Lung (tissue), 11 donors: ENCODE measurements at regions not wholly inside any gene's neighbourhood (a gene's known extent, or its start where the extent isn't known, plus 50 kb on each side); places are given as distances from the start of the nearest gene placed in this dataset.
"Not testable (repeated sequence)": the region's sequence is repeated elsewhere in the genome, so short reads cannot be mapped to it uniquely, and the experiment has no call there.

Source experiments
- ATAC-seq: fragments of 200-7000 bp; cut with Tn5 transposase; one replicate; pipeline ENCODE4 v1.9.1; 2020; ENCODE audit warnings: moderate number of reproducible peaks; ENCODE audit not compliant: insufficient read depth, low FRiP score
- DNase-seq, 3 donors: peaks; one replicate each; pipeline ENCODE4 v3.0.0-alpha.2; 2013 to 2017
- H3K27ac ChIP-seq, 2 donors: one replicate each; pipeline ENCODE4 v1.5.1; 2013; ENCODE audit warnings: mild to moderate bottlenecking in 2 of 2, moderate library complexity in 2 of 2, control low read depth in 1 of 2, inconsistent platforms in 1 of 2, low read depth in 1 of 2, low read length in 1 of 2
- H3K27me3 ChIP-seq, 3 donors: one replicate each; pipeline ENCODE4 v1.5.1; 2013; ENCODE audit warnings: low read length in 2 of 3; ENCODE audit not compliant: control insufficient read depth in 3 of 3, insufficient read depth in 3 of 3
- H3K36me3 ChIP-seq, 4 donors: one replicate each; pipeline ENCODE4 v1.5.1; 2013; ENCODE audit warnings: low read length in 4 of 4, mild to moderate bottlenecking in 1 of 4, moderate library complexity in 1 of 4; ENCODE audit not compliant: control insufficient read depth in 4 of 4, insufficient read depth in 4 of 4
- H3K4me1 ChIP-seq, 5 donors: one replicate each; pipeline ENCODE4 v1.5.1; 2013; ENCODE audit warnings: low read length in 5 of 5, mild to moderate bottlenecking in 2 of 5, moderate library complexity in 1 of 5; ENCODE audit not compliant: control insufficient read depth in 5 of 5, insufficient read depth in 5 of 5
- H3K4me3 ChIP-seq: one replicate; pipeline ENCODE4 v1.5.1; 2013; ENCODE audit warnings: mild to moderate bottlenecking, control low read depth, moderate library complexity
- H3K9ac ChIP-seq, 2 donors: one replicate each; pipeline ENCODE4 v1.5.1; 2013; ENCODE audit warnings: low read length in 2 of 2, control low read depth in 1 of 2; ENCODE audit not compliant: insufficient read depth in 1 of 2
- H3K9me3 ChIP-seq, 4 donors: one replicate each; pipeline ENCODE4 v1.5.1; 2013; ENCODE audit warnings: low read length in 3 of 4, mild to moderate bottlenecking in 1 of 4, moderate library complexity in 1 of 4; ENCODE audit not compliant: control insufficient read depth in 4 of 4, insufficient read depth in 3 of 4
- WGBS, 2 donors: extraction: QIAGEN DNeasy Blood & Tissue Kit; methylation state at CpG; one replicate each; pipeline ENCODE4 v1.1.7; 2013; 5-methylcytosine and 5-hydroxymethylcytosine counted together
- TF ChIP-seq, protein P1 (sequence below): IDR thresholded peaks from 2 replicates; pipeline ENCODE4 v1.5.1; 2012; ENCODE audit warnings: mild to moderate bottlenecking; ENCODE audit errors: control extremely low read depth, extremely low read depth
- donor health status: control.
- donor health status: control.
- donor health status: Bipolar disorder and iron deficiency.
- donor health status: healthy.
- donor health status: DM: yes; HTN: yes; CAD: no.

DNA sequence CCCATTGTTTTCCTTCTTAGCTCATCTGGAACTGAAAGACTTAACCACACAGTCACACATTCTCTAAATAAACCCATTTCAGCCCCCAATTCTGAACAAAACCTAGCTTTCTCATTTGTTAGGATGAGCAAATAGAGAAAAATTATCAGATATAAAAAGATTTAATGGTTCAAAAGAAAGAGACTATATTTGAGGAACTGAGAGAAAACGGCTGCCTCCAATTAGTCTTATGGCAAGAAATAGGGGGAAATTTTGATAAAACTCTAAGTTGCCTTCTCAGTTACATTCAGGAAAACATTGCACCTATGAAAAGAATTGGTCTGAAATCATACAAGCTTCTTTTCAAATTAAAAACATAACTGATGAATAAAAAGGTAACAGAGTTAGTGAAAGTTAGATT is 63.7 kb upstream of the ALDH1B1 start:
- DNase-seq = no peak
- Histone ChIP-seq H3K36me3 (no peaks in the 10 kb centered on the region), H3K27me3 (peaks cover 0 to 2% (median 0%) of the 10 kb centered on the region in 3 donors), H3K9me3 (peaks cover 0 to 2% (median 0%) of the 10 kb centered on the region in 4 donors), H3K4me1 (no peaks in the 10 kb centered on the region), H3K27ac (no peak overlapping the region), H3K4me3 (no peak overlapping the region), H3K9ac (no peak overlapping the region)
- no peak for ATAC-seq
- TF ChIP-seq, protein P1, sequence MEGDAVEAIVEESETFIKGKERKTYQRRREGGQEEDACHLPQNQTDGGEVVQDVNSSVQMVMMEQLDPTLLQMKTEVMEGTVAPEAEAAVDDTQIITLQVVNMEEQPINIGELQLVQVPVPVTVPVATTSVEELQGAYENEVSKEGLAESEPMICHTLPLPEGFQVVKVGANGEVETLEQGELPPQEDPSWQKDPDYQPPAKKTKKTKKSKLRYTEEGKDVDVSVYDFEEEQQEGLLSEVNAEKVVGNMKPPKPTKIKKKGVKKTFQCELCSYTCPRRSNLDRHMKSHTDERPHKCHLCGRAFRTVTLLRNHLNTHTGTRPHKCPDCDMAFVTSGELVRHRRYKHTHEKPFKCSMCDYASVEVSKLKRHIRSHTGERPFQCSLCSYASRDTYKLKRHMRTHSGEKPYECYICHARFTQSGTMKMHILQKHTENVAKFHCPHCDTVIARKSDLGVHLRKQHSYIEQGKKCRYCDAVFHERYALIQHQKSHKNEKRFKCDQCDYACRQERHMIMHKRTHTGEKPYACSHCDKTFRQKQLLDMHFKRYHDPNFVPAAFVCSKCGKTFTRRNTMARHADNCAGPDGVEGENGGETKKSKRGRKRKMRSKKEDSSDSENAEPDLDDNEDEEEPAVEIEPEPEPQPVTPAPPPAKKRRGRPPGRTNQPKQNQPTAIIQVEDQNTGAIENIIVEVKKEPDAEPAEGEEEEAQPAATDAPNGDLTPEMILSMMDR = no peak
- 74 to 79% methylated on average over 1 of the region's 1 CpG for WGBS, 2 donors

DNA sequence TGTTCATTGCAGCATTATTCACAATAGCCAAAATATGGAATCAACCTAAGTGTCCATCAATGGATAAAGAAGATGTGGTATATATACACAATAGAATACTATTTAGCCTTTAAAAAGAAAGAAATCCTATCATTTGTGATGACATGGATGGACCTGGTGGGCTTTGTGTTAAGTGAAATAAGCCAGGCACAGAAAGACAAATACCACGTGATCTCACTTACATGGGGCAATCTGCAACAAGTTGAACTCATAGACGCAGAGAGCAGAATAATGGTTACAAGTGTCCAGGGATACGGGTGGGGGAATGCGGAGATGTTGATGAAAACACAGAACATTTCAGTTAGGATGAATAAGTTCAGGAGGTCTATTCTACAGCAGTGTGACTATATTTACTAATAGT is 66.4 kb upstream of the ALDH1B1 start:
- Histone ChIP-seq H3K4me1 (no peaks in the 10 kb centered on the region), H3K9me3 (peaks cover 0 to 2% (median 0%) of the 10 kb centered on the region in 4 donors), H3K27ac (no peak overlapping the region), H3K36me3 (no peaks in the 10 kb centered on the region), H3K9ac (no peak overlapping the region), H3K27me3 (peaks cover 0 to 2% (median 0%) of the 10 kb centered on the region in 3 donors), H3K4me3 (no peak overlapping the region)
- TF ChIP-seq, protein P1 = no peak
- ATAC-seq = no peak
- DNase-seq = no peak
- WGBS, 2 donors = 95 to 96% methylated on average over 4 of the region's 4 CpGs

DNA sequence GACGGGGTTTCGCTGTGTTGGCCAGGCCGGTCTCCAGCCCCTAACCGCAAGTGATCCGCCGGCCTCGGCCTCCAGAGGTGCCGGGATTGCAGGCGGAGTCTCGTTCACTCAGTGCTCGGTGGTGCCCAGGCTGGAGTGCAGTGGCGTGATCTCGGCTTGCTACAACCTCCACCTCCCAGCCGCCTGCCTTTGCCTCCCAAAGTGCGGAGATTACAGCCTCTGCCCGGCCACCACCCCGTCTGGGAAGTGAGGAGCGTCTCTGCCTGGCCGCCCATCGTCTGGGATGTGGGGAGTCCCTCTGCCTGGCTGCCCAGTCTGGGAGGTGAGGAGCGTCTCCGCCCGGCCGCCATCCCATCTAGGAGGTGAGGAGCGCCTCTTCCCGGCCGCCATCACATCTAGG is 68.3 kb upstream of the ALDH1B1 start:
- H3K36me3 ChIP-seq, H3K27ac ChIP-seq, H3K4me1 ChIP-seq, H3K9ac ChIP-seq, DNase-seq, H3K27me3 ChIP-seq, H3K9me3 ChIP-seq, ATAC-seq, H3K4me3 ChIP-seq: not testable (repeated sequence)
- 94 to 97% methylated on average over 24 to 27 of the region's 27 CpGs for WGBS, 2 donors

DNA sequence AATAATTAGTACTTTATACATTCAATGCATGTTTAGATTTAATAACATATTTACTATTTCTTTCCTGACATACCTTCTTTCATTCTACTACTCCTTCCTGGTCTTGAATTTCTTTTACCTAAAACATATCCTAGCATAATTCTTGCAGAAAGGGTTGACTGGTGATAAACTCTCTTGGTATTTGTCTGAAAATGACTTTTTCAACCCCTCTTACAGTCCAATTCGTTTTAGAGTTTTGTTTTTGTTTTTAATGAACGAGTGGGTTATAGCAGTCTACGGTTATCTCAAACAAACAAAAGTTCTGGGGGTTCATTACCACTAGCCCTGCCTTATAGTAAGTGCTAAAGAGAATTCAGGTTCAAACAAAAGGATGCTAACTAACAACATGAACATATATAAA is 69.6 kb upstream of the ALDH1B1 start:
- Histone ChIP-seq H3K27ac (no peak overlapping the region), H3K9me3 (peaks cover 0 to 2% (median 0%) of the 10 kb centered on the region in 4 donors), H3K36me3 (no peaks in the 10 kb centered on the region), H3K4me3 (no peak overlapping the region), H3K4me1 (peaks cover 0 to 17% (median 7%) of the 10 kb centered on the region in 5 donors), H3K9ac (no peak overlapping the region), H3K27me3 (no peaks in the 10 kb centered on the region)
- TF ChIP-seq, protein P1 = no peak
- WGBS, 2 donors = 83 to 88% methylated on average over 3 of the region's 3 CpGs
- DNase-seq (no peak), ATAC-seq (no peak)
